ENCODE measurements at regions not wholly inside any gene's neighbourhood (a gene's known extent, or its start where the extent isn't known, plus 50 kb on each side); places are given as distances from the start of the nearest gene placed in this dataset.

GRCh38 chr11:134584706-134585445 lies 172.8 kb upstream of the B3GAT1 start:
- in situ Hi-C loops (cut with HindIII; ENCODE audit: low pct_unique_long_range_greater_than_20kb, low sequenced_read_pairs): no loop called here
- 0 out of 2 replicates have a peak, but pooled peaks cover 4% of the 10 kb centered on the region for H3K27me3 ChIP-seq (ENCODE audit: control insufficient read depth, insufficient read depth, low read length)

GRCh38 chr11:134584001-134584561 lies 172.0 kb upstream of the B3GAT1 start:
- no peak overlapping the region for H3K27ac ChIP-seq (ENCODE audit: low read length)
- no peaks in the 10 kb centered on the region for H3K9me3 ChIP-seq (ENCODE audit: control insufficient read depth, insufficient read depth, low read depth, low read length)
- 0 out of 2 replicates have a peak, but pooled peaks cover 5% of the 10 kb centered on the region for H3K27me3 ChIP-seq (ENCODE audit: control insufficient read depth, insufficient read depth, low read length)
- intact Hi-C loops (cut with micrococcal nuclease; ENCODE audit: unreplicated experiment): no loop called here
- in situ Hi-C loops (cut with HindIII; ENCODE audit: low pct_unique_long_range_greater_than_20kb, low sequenced_read_pairs): no loop called here
- DNase-seq (ENCODE audit: low read depth, low spot score): no peak
- ATAC-seq: no peak
- no peaks in the 10 kb centered on the region for H3K36me3 ChIP-seq (ENCODE audit: control insufficient read depth, insufficient read depth, low read length)
- CTCF ChIA-PET: no interaction called here
- no TSS peak for BruUV-seq (replicated peaks)
- no peaks in the 10 kb centered on the region for H3K4me1 ChIP-seq (ENCODE audit: control insufficient read depth, insufficient read depth, low read length)
- no peak for TF ChIP-seq POLR2AphosphoS5 (IDR thresholded peaks at IDR 0.05; ENCODE audit: low read depth, low read length)
- no peak for TF ChIP-seq TCF7L2 (IDR thresholded peaks at IDR 0.05; ENCODE audit: low read depth, low read length)
- no peak for TF ChIP-seq SIN3A (IDR thresholded peaks at IDR 0.05; ENCODE audit: borderline replicate concordance, insufficient read depth, low read depth, low read length)
- TF ChIP-seq REST (IDR thresholded peaks at IDR 0.05; ENCODE audit: insufficient read depth in 1 of 2, low read depth in 2 of 2, low read length in 1 of 2): no peak
- TF ChIP-seq, protein P1, sequence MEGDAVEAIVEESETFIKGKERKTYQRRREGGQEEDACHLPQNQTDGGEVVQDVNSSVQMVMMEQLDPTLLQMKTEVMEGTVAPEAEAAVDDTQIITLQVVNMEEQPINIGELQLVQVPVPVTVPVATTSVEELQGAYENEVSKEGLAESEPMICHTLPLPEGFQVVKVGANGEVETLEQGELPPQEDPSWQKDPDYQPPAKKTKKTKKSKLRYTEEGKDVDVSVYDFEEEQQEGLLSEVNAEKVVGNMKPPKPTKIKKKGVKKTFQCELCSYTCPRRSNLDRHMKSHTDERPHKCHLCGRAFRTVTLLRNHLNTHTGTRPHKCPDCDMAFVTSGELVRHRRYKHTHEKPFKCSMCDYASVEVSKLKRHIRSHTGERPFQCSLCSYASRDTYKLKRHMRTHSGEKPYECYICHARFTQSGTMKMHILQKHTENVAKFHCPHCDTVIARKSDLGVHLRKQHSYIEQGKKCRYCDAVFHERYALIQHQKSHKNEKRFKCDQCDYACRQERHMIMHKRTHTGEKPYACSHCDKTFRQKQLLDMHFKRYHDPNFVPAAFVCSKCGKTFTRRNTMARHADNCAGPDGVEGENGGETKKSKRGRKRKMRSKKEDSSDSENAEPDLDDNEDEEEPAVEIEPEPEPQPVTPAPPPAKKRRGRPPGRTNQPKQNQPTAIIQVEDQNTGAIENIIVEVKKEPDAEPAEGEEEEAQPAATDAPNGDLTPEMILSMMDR (IDR thresholded peaks at IDR 0.05): no peak
- no peak overlapping the region for H3K4me3 ChIP-seq (ENCODE audit: low read depth in 2 of 2, low read length in 2 of 2)
- POLR2A ChIA-PET: no interaction called here

More at GRCh38 chr11:134584706-134585445, 172.8 kb upstream of the B3GAT1 start:
- no peak for DNase-seq (ENCODE audit: low read depth, low spot score)
- CTCF ChIA-PET: no interaction called here
- BruUV-seq (replicated peaks): no TSS peak
- POLR2A ChIA-PET: no interaction called here
- TF ChIP-seq SIN3A (IDR thresholded peaks at IDR 0.05; ENCODE audit: borderline replicate concordance, insufficient read depth, low read depth, low read length) (no peak), REST (IDR thresholded peaks at IDR 0.05; ENCODE audit: insufficient read depth in 1 of 2, low read depth in 2 of 2, low read length in 1 of 2) (no peak), POLR2AphosphoS5 (IDR thresholded peaks at IDR 0.05; ENCODE audit: low read depth, low read length) (no peak), TCF7L2 (IDR thresholded peaks at IDR 0.05; ENCODE audit: low read depth, low read length) (no peak)
- TF ChIP-seq, protein P1 (IDR thresholded peaks at IDR 0.05): no peak
- Histone ChIP-seq H3K36me3 (ENCODE audit: control insufficient read depth, insufficient read depth, low read length) (no peaks in the 10 kb centered on the region), H3K4me3 (ENCODE audit: low read depth in 2 of 2, low read length in 2 of 2) (no peak overlapping the region), H3K4me1 (ENCODE audit: control insufficient read depth, insufficient read depth, low read length) (no peaks in the 10 kb centered on the region), H3K27ac (ENCODE audit: low read length) (no peak overlapping the region), H3K9me3 (ENCODE audit: control insufficient read depth, insufficient read depth, low read depth, low read length) (no peaks in the 10 kb centered on the region)
- intact Hi-C loops (cut with micrococcal nuclease; ENCODE audit: unreplicated experiment): no loop called here
- ATAC-seq: no peak

Data from Panc1 (cell line).